Ureter (tissue), 1 donor: ENCODE measurements at regions not wholly inside any gene's neighbourhood (a gene's known extent, or its start where the extent isn't known, plus 50 kb on each side); places are given as distances from the start of the nearest gene placed in this dataset.

Experiments
- DNase-seq: peaks from one replicate; pipeline ENCODE4 v3.0.0-alpha.2; 2020; ENCODE audit warnings: low spot score
- donor health status: DM: yes; HTN: yes; CAD: no.

DNA sequence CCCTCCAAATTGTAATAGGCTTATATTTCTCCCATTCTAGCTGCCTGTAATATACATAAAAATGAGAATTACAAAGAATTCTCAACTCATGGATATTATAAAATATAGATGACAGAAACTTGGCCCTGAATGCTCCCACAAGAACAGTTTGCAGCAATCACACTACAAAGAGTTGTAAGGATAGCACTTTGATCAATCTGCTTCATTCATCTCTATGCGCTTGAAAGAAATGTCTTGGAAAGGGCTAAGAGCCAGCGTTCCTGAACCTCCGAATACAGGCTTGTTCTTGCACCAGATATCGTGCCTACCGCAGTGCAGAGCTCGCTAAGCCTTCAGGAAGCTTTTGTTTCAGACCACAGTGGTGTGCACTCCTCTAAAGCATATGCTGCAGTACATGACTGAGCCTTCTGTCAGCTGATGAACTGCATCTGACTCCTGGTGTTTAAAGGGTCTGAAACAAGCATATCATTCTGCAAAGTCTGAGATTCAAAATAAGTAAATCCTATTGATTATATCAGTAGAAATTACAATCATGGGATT lies 417.6 kb upstream of the ZFP42 start:
- DNase-seq: no peak

- DNase-seq: no peak
These were observed 408.7 kb upstream of the ZFP42 start for GRCh38 chr4:187586892-187587291.

GRCh38 chr4:187598196-187598595 lies 397.4 kb upstream of the ZFP42 start:
- DNase-seq: no peak

- no peak for DNase-seq
These were observed 393.1 kb upstream of the ZFP42 start for GRCh38 chr4:187602339-187603092.

- DNase-seq: no peak
These were observed 392.2 kb upstream of the ZFP42 start for GRCh38 chr4:187603093-187604025.

GRCh38 chr4:187604984-187605383 lies 390.6 kb upstream of the ZFP42 start:
- DNase-seq: no peak

DNA sequence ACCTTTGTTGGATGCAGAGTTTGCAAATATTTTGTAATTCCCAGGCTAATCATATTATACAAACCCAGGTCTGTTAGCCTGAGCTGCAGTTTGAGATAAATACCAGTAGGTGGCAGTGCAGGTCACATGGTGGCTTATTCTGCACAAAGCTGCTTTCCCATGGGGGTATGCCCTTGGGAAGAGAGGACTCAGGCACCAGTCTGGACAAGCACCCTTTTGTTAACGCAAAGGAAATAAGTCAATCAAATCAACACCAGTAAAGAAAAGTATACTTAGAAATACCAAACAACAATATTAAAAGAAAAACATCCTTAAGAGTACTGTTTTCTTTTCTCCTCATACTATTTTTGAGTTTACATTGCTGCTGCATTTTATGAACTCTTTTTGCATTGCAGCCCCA lies 389.0 kb upstream of the ZFP42 start:
- DNase-seq: no peak

- no peak for DNase-seq
These were observed 387.6 kb upstream of the ZFP42 start for GRCh38 chr4:187608001-187608421.

GRCh38 chr4:187612301-187612700 lies 383.3 kb upstream of the ZFP42 start:
- no peak for DNase-seq

GRCh38 chr4:187613089-187613839 lies 382.3 kb upstream of the ZFP42 start:
- DNase-seq: no peak

GRCh38 chr4:187615972-187616371 lies 379.6 kb upstream of the ZFP42 start:
- no peak for DNase-seq

- DNase-seq: no peak
These were observed 378.5 kb upstream of the ZFP42 start for GRCh38 chr4:187617113-187617512.

DNA sequence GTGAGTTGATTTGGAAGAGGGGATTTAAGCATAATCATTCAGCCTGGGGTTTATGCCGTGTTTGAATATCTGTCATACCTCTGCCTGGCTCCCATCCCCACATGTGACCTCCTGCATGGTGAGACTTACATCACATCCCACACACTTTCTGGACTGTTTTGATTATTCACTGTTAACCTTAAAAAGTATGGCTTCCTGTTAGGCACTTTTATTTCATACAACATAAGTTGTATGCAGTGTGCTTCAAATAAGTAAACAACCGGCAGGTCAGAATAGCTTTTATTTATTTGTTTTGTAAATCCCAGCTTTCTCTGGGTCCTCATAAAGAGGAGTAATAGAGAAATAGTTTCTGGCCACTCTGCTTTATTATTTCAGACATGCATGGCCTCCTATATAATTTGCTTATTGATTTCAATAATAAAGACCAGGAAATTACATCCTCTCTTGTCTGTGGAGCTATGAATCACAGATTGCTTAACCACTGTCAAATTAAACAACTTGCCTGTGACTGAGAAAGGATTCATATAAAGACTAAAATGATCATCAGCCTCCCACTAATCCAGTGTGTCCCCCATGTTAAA lies 376.8 kb upstream of the ZFP42 start:
- DNase-seq: no peak

DNA sequence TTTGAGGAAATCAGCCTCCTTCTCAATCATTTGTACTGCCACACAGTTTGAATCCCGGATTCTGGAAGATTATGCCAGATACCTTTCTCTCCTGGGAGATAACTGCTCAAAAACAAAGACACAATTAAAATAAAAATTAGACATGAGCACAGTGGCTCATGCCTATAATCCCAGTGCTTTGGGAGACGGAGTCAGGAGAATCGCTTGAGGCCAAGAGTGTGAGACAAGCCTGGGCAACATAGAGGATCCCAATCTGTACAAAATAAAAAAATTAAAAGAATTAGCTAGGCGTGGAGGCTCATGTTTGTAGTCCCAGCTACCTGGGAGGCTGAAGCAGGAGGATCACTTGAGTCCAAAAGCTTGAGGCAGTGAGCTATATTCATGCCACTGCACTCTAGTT lies 376.3 kb upstream of the ZFP42 start:
- DNase-seq: no peak

DNA sequence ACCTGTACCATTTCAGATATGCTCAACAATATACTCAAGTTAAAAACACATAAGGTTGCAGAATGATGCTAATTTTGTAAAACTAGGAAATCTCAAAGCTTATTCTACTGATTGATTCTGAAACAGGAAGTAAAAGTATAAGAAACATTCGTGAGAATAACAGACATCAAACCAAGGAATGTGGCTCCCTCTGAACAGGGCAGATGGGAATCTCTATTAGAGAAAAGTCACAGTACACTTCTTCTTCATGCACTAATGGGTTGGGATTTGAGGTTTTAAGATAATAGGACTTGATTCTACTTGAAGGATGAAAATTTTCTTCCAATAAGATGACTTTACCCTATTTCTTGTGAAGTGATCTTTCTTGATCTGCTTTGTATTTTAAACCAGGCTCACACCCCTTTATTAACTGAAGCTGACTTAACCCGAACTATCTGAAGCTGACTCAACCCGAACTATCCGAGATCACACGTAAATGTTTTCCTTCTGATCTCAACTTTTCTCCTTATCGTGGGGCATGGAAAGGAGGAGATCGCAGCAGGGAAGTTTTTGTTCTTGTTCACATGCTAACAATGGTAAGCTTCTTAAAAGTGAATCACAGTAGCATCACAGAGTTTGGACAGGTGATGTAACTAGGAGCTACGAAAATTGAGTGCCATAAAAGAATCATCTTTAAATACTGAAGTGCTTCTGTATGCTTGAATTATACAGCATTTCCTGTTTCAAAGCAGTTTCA lies 363.1 kb upstream of the ZFP42 start:
- DNase-seq: no peak

- DNase-seq: no peak
These were observed 362.3 kb upstream of the ZFP42 start for GRCh38 chr4:187633245-187633644.

- no peak for DNase-seq
These were observed 338.6 kb upstream of the ZFP42 start for GRCh38 chr4:187656959-187657358.

DNA sequence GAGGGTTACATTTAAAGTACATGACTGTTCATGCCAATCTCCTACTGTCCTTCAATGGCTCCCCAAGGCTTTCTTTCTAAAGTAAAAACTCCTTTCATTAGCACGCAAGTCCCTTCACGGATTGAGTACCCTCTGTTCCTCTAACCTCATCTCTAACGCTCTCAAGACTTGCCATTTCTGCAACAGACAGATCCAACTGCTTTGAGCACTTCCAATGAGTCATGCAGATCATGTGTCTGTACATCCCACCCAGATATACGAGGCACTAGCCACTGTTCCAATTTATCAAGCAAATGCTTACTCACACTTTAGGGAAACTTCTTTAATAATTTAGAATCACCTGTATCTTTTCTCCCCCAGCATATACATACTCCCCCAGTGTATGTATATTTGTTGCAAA lies 332.5 kb upstream of the ZFP42 start:
- DNase-seq: no peak

DNA sequence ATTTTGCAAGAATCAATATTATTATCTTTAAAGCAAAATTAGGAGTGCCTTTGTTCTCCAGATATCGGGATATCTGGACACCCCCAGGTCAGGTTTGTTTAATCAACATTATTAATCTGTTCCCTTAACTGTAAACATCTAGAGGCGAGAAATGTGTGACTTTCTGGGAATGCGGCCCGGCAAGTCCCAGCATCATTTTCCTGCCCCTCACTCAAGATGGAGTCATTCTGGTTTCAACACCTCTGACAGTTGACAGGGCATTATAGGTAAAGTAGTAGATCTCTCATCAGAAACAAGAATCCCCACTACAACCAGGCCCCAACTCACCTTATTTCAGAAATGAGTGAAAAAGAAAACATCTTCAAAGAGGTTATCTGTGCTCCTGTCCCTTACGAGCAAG lies 331.6 kb upstream of the ZFP42 start:
- no peak for DNase-seq

GRCh38 chr4:187665086-187665485 lies 330.5 kb upstream of the ZFP42 start:
- no peak for DNase-seq

- DNase-seq: no peak
These were observed 329.5 kb upstream of the ZFP42 start for GRCh38 chr4:187666034-187666433.
